Endodermal cell (in vitro differentiated cells): ENCODE measurements at regions not wholly inside any gene's neighbourhood (a gene's known extent, or its start where the extent isn't known, plus 50 kb on each side); places are given as distances from the start of the nearest gene placed in this dataset.

Experiments
- DNase-seq: peaks from one replicate; pipeline ENCODE4 v3.0.0-alpha.2; 2017
- H3K27ac ChIP-seq: 2 replicates; pipeline ENCODE4 v1.5.1; 2013; ENCODE audit warnings: mild to moderate bottlenecking, low read depth, low read length, moderate library complexity
- H3K27me3 ChIP-seq: 2 replicates; pipeline ENCODE4 v1.6.1; 2013; ENCODE audit warnings: mild to moderate bottlenecking, low read length, moderate library complexity; ENCODE audit not compliant: insufficient read depth, control insufficient read depth, poor library complexity, severe bottlenecking
- H3K36me3 ChIP-seq: 2 replicates; pipeline ENCODE4 v1.7.0; 2013; ENCODE audit warnings: mild to moderate bottlenecking, low read length, moderate library complexity; ENCODE audit not compliant: control insufficient read depth, insufficient read depth
- H3K4me1 ChIP-seq: one replicate; pipeline ENCODE4 v1.7.0; 2013; ENCODE audit warnings: low read length; ENCODE audit not compliant: control insufficient read depth, insufficient read depth
- H3K4me3 ChIP-seq: 2 replicates; pipeline ENCODE4 v1.5.1; 2013; ENCODE audit warnings: mild to moderate bottlenecking, low read length, moderate library complexity
- H3K9ac ChIP-seq: 2 replicates; pipeline ENCODE4 v1.6.1; 2013; ENCODE audit warnings: mild to moderate bottlenecking, low read length, moderate library complexity; ENCODE audit not compliant: poor library complexity, severe bottlenecking; ENCODE audit errors: extremely low read depth
- H3K9me3 ChIP-seq: 2 replicates; pipeline ENCODE4 v1.6.1; 2013; ENCODE audit warnings: mild to moderate bottlenecking, low read length, moderate library complexity; ENCODE audit not compliant: control insufficient read depth
- H3K27ac Mint-ChIP-seq: 2 replicates; pipeline ENCODE4 v1.8.0; 2020; ENCODE audit warnings: mixed read lengths
- H3K27me3 Mint-ChIP-seq: 2 replicates; pipeline ENCODE4 v1.8.0; 2021; ENCODE audit warnings: mild to moderate bottlenecking, mixed read lengths; ENCODE audit not compliant: insufficient read depth
- H3K36me3 Mint-ChIP-seq: 2 replicates; pipeline ENCODE4 v1.8.0; 2020; ENCODE audit warnings: low read depth, mixed read lengths
- H3K4me1 Mint-ChIP-seq: 2 replicates; pipeline ENCODE4 v1.8.0; 2020; ENCODE audit warnings: mixed read lengths
- H3K4me3 Mint-ChIP-seq: 2 replicates; pipeline ENCODE4 v1.8.0; 2020; ENCODE audit warnings: mild to moderate bottlenecking, moderate library complexity, mixed read lengths
- H3K9me3 Mint-ChIP-seq: 2 replicates; pipeline ENCODE4 v1.8.0; 2020; ENCODE audit warnings: mild to moderate bottlenecking, mixed read lengths
- WGBS, 2 experiments: methylation state at CpG; one replicate each; pipeline versions ENCODE4 v1.1.5 to v1.1.7; 2013; ENCODE audit warnings: missing lambda C conversion rate in 2 of 2, mixed read lengths in 1 of 2; ENCODE audit not compliant: insufficient coverage in 1 of 2, insufficient read length in 1 of 2; 5-methylcytosine and 5-hydroxymethylcytosine counted together
- TF ChIP-seq, protein P1 (sequence below): fragments of 200-600 bp; sonication (generic); conservative IDR thresholded peaks from 2 replicates; pipeline ENCODE4 v1.5.0; 2021; ENCODE audit warnings: antibody characterized with exemption, mild to moderate bottlenecking

DNA sequence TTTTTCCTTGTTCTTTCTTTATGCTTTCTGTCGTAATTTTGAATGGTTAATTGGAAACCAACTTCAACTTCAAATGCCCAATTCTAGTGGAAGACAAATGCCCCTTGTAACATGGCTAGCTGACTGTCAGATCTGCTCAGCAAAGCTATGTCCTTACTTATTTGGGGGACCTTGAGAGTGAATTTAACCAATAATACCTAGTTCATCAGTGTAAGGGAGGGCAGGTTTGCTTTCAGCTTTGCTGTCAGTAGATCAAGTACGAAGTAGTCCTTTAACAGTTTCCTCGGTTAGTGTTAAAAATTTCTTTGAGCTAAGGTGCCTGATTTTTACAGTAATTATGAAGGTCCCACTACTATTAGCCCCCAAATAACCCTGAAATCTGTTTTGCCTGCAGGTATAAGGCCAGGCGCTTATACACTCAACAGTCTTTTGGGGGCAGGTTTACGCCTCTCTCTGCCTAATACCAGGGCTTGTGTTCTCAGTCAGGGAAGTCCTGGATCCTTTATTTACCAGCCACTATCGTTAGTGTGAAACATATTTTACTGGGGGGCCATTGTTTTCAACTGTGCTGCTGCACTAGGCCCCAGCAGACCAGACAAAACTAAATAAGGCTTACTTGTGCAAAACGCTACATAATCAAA, 165.1 kb upstream of the KCNJ3 start:
- no peak overlapping the region for H3K27ac ChIP-seq
- H3K4me3 Mint-ChIP-seq: no peak overlapping the region
- no peak overlapping the region for H3K9ac ChIP-seq
- no peaks in the 10 kb centered on the region for H3K27me3 ChIP-seq
- TF ChIP-seq, protein P1, sequence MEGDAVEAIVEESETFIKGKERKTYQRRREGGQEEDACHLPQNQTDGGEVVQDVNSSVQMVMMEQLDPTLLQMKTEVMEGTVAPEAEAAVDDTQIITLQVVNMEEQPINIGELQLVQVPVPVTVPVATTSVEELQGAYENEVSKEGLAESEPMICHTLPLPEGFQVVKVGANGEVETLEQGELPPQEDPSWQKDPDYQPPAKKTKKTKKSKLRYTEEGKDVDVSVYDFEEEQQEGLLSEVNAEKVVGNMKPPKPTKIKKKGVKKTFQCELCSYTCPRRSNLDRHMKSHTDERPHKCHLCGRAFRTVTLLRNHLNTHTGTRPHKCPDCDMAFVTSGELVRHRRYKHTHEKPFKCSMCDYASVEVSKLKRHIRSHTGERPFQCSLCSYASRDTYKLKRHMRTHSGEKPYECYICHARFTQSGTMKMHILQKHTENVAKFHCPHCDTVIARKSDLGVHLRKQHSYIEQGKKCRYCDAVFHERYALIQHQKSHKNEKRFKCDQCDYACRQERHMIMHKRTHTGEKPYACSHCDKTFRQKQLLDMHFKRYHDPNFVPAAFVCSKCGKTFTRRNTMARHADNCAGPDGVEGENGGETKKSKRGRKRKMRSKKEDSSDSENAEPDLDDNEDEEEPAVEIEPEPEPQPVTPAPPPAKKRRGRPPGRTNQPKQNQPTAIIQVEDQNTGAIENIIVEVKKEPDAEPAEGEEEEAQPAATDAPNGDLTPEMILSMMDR: no peak
- H3K27me3 Mint-ChIP-seq: no peaks in the 10 kb centered on the region
- DNase-seq: peak; percentile 48
- H3K36me3 Mint-ChIP-seq: no peaks in the 10 kb centered on the region
- no peaks in the 10 kb centered on the region for H3K36me3 ChIP-seq
- no peaks in the 10 kb centered on the region for H3K4me1 ChIP-seq
- no peaks in the 10 kb centered on the region for H3K9me3 ChIP-seq
- H3K27ac Mint-ChIP-seq: peak overlapping the region; percentile 65
- H3K4me3 ChIP-seq: no peak overlapping the region
- WGBS, 2 experiments: 63 to 79% methylated on average over 3 to 7 of the region's 7 CpGs
- H3K4me1 Mint-ChIP-seq: peaks cover 28% of the 10 kb centered on the region
- H3K9me3 Mint-ChIP-seq: no peaks in the 10 kb centered on the region

DNA sequence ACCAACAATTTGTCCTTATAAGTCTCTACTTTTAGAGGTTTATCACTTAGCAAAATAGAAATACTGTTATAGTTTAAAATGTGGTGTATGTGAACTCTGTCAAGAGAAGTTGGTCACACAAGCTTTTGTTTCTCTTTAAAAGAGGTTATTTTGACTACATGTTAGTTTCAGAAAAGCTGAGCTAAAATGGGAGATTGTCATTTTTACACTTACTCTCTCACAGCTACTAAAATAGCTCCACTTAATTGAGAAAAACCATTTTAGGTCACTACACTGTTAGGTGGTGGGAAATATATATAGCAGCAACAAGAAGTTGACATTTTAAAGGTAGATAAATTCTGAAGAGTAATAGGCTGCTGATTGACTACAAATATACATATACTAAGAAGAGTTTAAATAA, 161.5 kb upstream of the KCNJ3 start:
- no peaks in the 10 kb centered on the region for H3K4me1 ChIP-seq
- no peak overlapping the region for H3K27ac ChIP-seq
- no peak overlapping the region for H3K4me3 Mint-ChIP-seq
- H3K4me3 ChIP-seq: no peak overlapping the region
- H3K36me3 ChIP-seq: no peaks in the 10 kb centered on the region
- no peaks in the 10 kb centered on the region for H3K9me3 ChIP-seq
- no peaks in the 10 kb centered on the region for H3K27me3 Mint-ChIP-seq
- no peak overlapping the region for H3K27ac Mint-ChIP-seq
- no peaks in the 10 kb centered on the region for H3K36me3 Mint-ChIP-seq
- H3K27me3 ChIP-seq: no peaks in the 10 kb centered on the region
- no peaks in the 10 kb centered on the region for H3K9me3 Mint-ChIP-seq
- H3K9ac ChIP-seq: no peak overlapping the region
- TF ChIP-seq, protein P1: no peak
- no peak for DNase-seq
- H3K4me1 Mint-ChIP-seq: peaks cover 26% of the 10 kb centered on the region

DNA sequence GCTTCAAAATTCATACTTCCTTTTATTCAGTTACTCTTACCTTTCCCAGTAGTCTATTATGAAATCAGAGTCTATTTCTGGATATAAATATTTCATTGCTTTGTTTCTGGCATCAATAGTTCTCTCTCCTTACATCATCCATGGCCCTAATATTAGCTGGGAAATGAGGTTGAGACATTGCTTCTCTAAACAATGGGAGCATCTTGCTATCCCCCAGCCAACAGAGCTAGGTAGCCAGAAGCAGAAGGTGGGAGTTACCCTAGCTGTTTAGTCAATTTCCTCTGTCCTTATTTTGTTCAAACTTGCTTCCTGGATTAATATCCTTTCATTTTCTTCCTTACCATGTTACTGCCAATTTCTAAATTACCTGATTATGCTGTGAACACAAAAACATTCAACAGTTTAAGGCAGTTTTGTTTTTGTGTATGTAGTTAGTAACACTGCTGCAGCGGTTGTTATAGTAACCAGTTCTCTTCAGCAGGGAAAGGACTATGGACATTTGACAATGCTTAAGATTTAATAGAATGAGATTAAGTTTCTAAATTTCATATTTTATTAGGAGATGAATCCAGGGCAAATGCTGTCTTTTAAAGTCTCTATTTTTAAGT, 160.5 kb upstream of the KCNJ3 start:
- Histone ChIP-seq H3K27me3 (no peaks in the 10 kb centered on the region), H3K9ac (no peak overlapping the region), H3K27ac (no peak overlapping the region), H3K4me3 (no peak overlapping the region), H3K36me3 (no peaks in the 10 kb centered on the region), H3K4me1 (no peaks in the 10 kb centered on the region), H3K9me3 (no peaks in the 10 kb centered on the region)
- Mint-ChIP-seq H3K36me3 (no peaks in the 10 kb centered on the region), H3K27me3 (no peaks in the 10 kb centered on the region), H3K4me3 (no peak overlapping the region), H3K4me1 (peaks cover 18% of the 10 kb centered on the region), H3K27ac (no peak overlapping the region), H3K9me3 (no peaks in the 10 kb centered on the region)
- 96 to 100% methylated on average over 1 of the region's 1 CpG for WGBS, 2 experiments
- TF ChIP-seq, protein P1: no peak
- no peak for DNase-seq
